GM18951 (cell line): ENCODE measurements at regions not wholly inside any gene's neighbourhood (a gene's known extent, or its start where the extent isn't known, plus 50 kb on each side); places are given as distances from the start of the nearest gene placed in this dataset.

Experiments
- POLR2A ChIP-seq: IDR thresholded peaks from 4 replicates; pipeline ENCODE4 v1.6.1; 2011; ENCODE audit warnings: mild to moderate bottlenecking; ENCODE audit not compliant: insufficient read length, insufficient read depth; ENCODE audit errors: extremely low read depth
- in situ Hi-C: fragments of 300-500 bp; cut with MboI; formaldehyde crosslinking; loops from one replicate; pipeline ENCODE4 v1.12.0; 2022; ENCODE audit warnings: low sequenced_read_pairs, mixed read lengths, inconsistent platforms; ENCODE audit not compliant: unreplicated experiment

- no peak for TF ChIP-seq POLR2A
- in situ Hi-C loops, result no loop called here
Observed at GRCh38 chr15:70284438-70285214, 186.9 kb upstream of the TLE3 start.

GRCh38 chr15:70283511-70283910 is 185.8 kb upstream of the TLE3 start:
- in situ Hi-C loops, result no loop called here
- no peak for TF ChIP-seq POLR2A

- in situ Hi-C loops, result no loop called here
Observed at GRCh38 chr15:70281811-70282307, 184.1 kb upstream of the TLE3 start.

GRCh38 chr15:70281261-70281810 is 183.6 kb upstream of the TLE3 start:
- in situ Hi-C loops, result no loop called here

More at GRCh38 chr15:70281811-70282307, 184.1 kb upstream of the TLE3 start:
- no peak for TF ChIP-seq POLR2A

GRCh38 chr15:70280781-70281180 is 183.1 kb upstream of the TLE3 start:
- in situ Hi-C loops, result no loop called here
- no peak for TF ChIP-seq POLR2A

More at GRCh38 chr15:70281261-70281810, 183.6 kb upstream of the TLE3 start:
- no peak for TF ChIP-seq POLR2A

- in situ Hi-C loops, result no loop called here
- no peak for TF ChIP-seq POLR2A
Observed at GRCh38 chr15:70279096-70279495, 181.4 kb upstream of the TLE3 start.

GRCh38 chr15:70278644-70279043 is 180.9 kb upstream of the TLE3 start:
- TF ChIP-seq POLR2A, result no peak
- in situ Hi-C loops, result no loop called here

- no peak for TF ChIP-seq POLR2A
- in situ Hi-C loops, result no loop called here
Observed at GRCh38 chr15:70277556-70277955, 179.8 kb upstream of the TLE3 start.

- in situ Hi-C loops, result no loop called here
Observed at GRCh38 chr15:70276401-70276800, 178.7 kb upstream of the TLE3 start.

GRCh38 chr15:70275461-70276138 is 177.9 kb upstream of the TLE3 start:
- no peak for TF ChIP-seq POLR2A
- in situ Hi-C loops, result no loop called here

More at GRCh38 chr15:70276401-70276800, 178.7 kb upstream of the TLE3 start:
- TF ChIP-seq POLR2A, result no peak

GRCh38 chr15:70274908-70275307 is 177.2 kb upstream of the TLE3 start:
- no peak for TF ChIP-seq POLR2A
- in situ Hi-C loops, result no loop called here

GRCh38 chr15:70274255-70274880 is 176.7 kb upstream of the TLE3 start:
- in situ Hi-C loops, result no loop called here
- TF ChIP-seq POLR2A, result no peak

- in situ Hi-C loops, result no loop called here
- TF ChIP-seq POLR2A, result no peak
Observed at GRCh38 chr15:70273808-70274207, 176.1 kb upstream of the TLE3 start.
